Fibroblast of lung (primary cell): ENCODE measurements at regions not wholly inside any gene's neighbourhood (a gene's known extent, or its start where the extent isn't known, plus 50 kb on each side); places are given as distances from the start of the nearest gene placed in this dataset.

Source experiments
- DNase-seq, 2 donors: peaks; one replicate each; pipeline versions ENCODE4 v3.0.0 to v3.0.0-alpha.2; 2010; ENCODE audit warnings: low read depth in 2 of 2
- H2AFZ ChIP-seq: 2 replicates; pipeline ENCODE4 v1.5.1; 2012; ENCODE audit warnings: low read length, control low read depth, inconsistent platforms
- H3K27ac ChIP-seq: 2 replicates; pipeline ENCODE4 v1.5.1; 2011; ENCODE audit warnings: low read length, control low read depth; ENCODE audit not compliant: insufficient read depth
- H3K27me3 ChIP-seq: 2 replicates; pipeline ENCODE4 v1.5.1; 2011; ENCODE audit warnings: mild to moderate bottlenecking, low read length; ENCODE audit not compliant: control insufficient read depth, insufficient read depth
- H3K36me3 ChIP-seq: 2 replicates; pipeline ENCODE4 v1.5.1; 2011; ENCODE audit warnings: low read length; ENCODE audit not compliant: control insufficient read depth, insufficient read depth
- H3K4me1 ChIP-seq: 2 replicates; pipeline ENCODE4 v1.5.1; 2011; ENCODE audit warnings: low read length; ENCODE audit not compliant: control insufficient read depth, insufficient read depth; ENCODE audit errors: extremely low read depth
- H3K4me2 ChIP-seq: 2 replicates; pipeline ENCODE4 v1.5.1; 2011; ENCODE audit warnings: low read length, control low read depth; ENCODE audit not compliant: insufficient read depth; ENCODE audit errors: extremely low read depth
- H3K4me3 ChIP-seq, 4 experiments: fragments of 200-600 bp in 1 of 4; sonication (generic) in 1 of 4; replicated peaks in 1 of 4; 2 replicates each; pipeline ENCODE4 v1.5.1; 2011 to 2016; ENCODE audit warnings: low read length in 4 of 4, low read depth in 3 of 4, mild to moderate bottlenecking in 3 of 4, control low read depth in 2 of 4, inconsistent platforms in 1 of 4, mixed read lengths in 1 of 4; ENCODE audit not compliant: insufficient read depth in 1 of 4; ENCODE audit errors: control extremely low read depth in 1 of 4
- H3K79me2 ChIP-seq: 2 replicates; pipeline ENCODE4 v1.5.1; 2012; ENCODE audit warnings: mild to moderate bottlenecking, low read length, inconsistent platforms; ENCODE audit not compliant: control insufficient read depth, insufficient read depth
- H3K9ac ChIP-seq: 2 replicates; pipeline ENCODE4 v1.5.1; 2011; ENCODE audit warnings: mild to moderate bottlenecking, low read length, control low read depth; ENCODE audit not compliant: insufficient read depth
- H3K9me3 ChIP-seq: 2 replicates; pipeline ENCODE4 v1.5.1; 2012; ENCODE audit warnings: low read depth, low read length; ENCODE audit not compliant: control insufficient read depth, insufficient read depth
- H4K20me1 ChIP-seq: 2 replicates; pipeline ENCODE4 v1.5.1; 2011; ENCODE audit warnings: low read length; ENCODE audit not compliant: control insufficient read depth, insufficient read depth; ENCODE audit errors: extremely low read depth
- EZH2 ChIP-seq: IDR thresholded peaks from 2 replicates; pipeline ENCODE4 v1.5.1; 2012; ENCODE audit warnings: low read length, control low read depth, mild to moderate bottlenecking; ENCODE audit errors: missing control alignments
- TF ChIP-seq, protein P1 (sequence below), 2 donors: IDR thresholded peaks in 1 of 2; conservative IDR thresholded peaks in 1 of 2; 1 replicate in 1 of 2; 2 replicates in 1 of 2; pipeline ENCODE4 v1.5.1; 2011 to 2012; ENCODE audit warnings: low read length in 2 of 2, control low read depth in 1 of 2, inconsistent platforms in 1 of 2, low read depth in 1 of 2, mild to moderate bottlenecking in 1 of 2

DNA sequence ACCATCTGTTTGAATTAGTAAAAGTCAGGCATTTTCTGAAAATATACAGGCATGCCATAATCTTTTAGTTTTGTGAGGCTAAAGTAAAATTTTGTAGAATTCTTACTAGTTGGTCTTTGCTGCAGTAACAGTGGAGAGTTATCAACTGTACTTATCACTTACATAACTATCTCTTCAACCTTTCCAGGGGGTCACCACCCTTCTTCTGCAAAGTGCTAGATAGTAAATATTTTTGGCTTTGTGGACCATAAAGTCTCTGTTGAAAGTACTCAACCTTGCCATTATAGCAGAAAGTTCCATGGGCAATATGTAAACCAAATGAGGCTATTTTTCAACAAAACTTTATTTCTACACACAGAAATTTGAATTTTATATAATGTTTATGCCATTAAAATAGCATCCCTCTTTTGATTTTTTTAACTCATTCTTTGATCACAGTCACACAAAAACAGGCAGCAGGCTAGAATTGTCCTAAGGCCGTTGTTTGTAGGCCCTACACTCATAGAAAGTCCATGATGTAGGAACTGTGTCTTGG is 59.5 kb upstream of the KLF6 start:
- Histone ChIP-seq H4K20me1 (no peaks in the 10 kb centered on the region), H3K4me1 (peaks cover 11% of the 10 kb centered on the region), H3K4me3 (no peak overlapping the region), H3K36me3 (no peaks in the 10 kb centered on the region), H3K27me3 (no peaks in the 10 kb centered on the region), H3K9ac (no peak overlapping the region), H3K9me3 (no peaks in the 10 kb centered on the region), H2AFZ (no peak overlapping the region), H3K4me2 (no peak overlapping the region), H3K27ac (no peak overlapping the region), H3K79me2 (no peaks in the 10 kb centered on the region)
- TF ChIP-seq, protein P1, sequence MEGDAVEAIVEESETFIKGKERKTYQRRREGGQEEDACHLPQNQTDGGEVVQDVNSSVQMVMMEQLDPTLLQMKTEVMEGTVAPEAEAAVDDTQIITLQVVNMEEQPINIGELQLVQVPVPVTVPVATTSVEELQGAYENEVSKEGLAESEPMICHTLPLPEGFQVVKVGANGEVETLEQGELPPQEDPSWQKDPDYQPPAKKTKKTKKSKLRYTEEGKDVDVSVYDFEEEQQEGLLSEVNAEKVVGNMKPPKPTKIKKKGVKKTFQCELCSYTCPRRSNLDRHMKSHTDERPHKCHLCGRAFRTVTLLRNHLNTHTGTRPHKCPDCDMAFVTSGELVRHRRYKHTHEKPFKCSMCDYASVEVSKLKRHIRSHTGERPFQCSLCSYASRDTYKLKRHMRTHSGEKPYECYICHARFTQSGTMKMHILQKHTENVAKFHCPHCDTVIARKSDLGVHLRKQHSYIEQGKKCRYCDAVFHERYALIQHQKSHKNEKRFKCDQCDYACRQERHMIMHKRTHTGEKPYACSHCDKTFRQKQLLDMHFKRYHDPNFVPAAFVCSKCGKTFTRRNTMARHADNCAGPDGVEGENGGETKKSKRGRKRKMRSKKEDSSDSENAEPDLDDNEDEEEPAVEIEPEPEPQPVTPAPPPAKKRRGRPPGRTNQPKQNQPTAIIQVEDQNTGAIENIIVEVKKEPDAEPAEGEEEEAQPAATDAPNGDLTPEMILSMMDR (conservative IDR thresholded peaks at IDR 0.05 in 1 of 2, IDR thresholded peaks at IDR 0.05 in 1 of 2; ENCODE audit: low read depth in 1 of 2, low read length in 2 of 2): no peak
- no peak for TF ChIP-seq EZH2
- no peak for DNase-seq

DNA sequence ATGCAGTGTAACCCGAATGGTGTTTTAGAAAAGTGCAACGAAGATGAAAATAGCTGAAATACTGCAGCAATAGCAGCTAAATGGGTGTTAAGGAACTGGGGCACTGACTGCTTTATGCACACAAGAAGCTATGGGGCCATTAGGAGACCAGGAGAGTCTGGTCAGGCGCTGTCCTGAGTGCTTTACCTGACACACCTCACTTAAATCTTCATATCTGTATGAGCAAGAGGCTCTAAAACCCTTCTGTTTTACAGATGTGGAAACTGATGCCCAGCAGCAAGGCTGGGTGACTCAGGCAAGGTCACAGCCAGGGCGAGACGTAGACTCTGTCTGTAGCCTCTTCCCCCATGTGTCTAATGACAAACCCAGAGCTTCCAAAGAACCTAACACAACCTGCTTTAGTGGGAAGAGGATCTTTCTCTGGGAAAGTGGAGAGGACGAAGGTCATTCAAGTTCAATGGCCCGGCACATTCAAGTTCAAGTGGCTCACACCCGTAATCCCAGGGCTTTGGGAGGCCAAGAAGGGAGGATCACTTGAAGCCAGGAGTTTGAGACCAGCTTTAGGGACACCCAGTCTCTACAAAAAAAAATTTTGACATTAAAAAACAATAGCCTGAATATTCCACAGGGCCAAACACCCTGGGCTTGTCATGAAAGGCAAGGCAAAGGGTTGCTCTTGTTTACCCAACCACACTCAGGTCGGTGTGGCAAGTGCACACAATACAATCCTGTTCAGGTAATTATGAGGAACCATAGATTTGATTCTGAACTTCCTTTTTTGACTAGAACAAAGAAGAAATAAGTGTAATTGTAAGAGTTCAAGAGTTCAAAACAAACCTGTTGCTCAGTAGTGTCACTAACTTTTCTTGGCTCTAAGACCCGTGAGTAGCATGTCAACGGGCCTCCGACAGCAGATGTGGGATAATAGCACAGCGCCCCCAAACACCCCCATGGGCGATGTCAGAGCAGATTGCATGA is 53.7 kb upstream of the KLF6 start:
- H3K36me3 ChIP-seq: no peaks in the 10 kb centered on the region
- no peak overlapping the region for H3K4me3 ChIP-seq
- no peak overlapping the region for H3K9ac ChIP-seq
- no peaks in the 10 kb centered on the region for H3K79me2 ChIP-seq
- DNase-seq: peak in 1 of 2 donors; percentile 44
- no peak overlapping the region for H2AFZ ChIP-seq
- no peaks in the 10 kb centered on the region for H3K4me1 ChIP-seq
- TF ChIP-seq, protein P1 (conservative IDR thresholded peaks at IDR 0.05 in 1 of 2, IDR thresholded peaks at IDR 0.05 in 1 of 2; ENCODE audit: low read depth in 1 of 2, low read length in 2 of 2): no peak
- TF ChIP-seq EZH2: no peak
- H3K9me3 ChIP-seq: no peaks in the 10 kb centered on the region
- no peaks in the 10 kb centered on the region for H4K20me1 ChIP-seq
- no peak overlapping the region for H3K27ac ChIP-seq
- H3K27me3 ChIP-seq: no peaks in the 10 kb centered on the region
- H3K4me2 ChIP-seq: no peak overlapping the region

DNA sequence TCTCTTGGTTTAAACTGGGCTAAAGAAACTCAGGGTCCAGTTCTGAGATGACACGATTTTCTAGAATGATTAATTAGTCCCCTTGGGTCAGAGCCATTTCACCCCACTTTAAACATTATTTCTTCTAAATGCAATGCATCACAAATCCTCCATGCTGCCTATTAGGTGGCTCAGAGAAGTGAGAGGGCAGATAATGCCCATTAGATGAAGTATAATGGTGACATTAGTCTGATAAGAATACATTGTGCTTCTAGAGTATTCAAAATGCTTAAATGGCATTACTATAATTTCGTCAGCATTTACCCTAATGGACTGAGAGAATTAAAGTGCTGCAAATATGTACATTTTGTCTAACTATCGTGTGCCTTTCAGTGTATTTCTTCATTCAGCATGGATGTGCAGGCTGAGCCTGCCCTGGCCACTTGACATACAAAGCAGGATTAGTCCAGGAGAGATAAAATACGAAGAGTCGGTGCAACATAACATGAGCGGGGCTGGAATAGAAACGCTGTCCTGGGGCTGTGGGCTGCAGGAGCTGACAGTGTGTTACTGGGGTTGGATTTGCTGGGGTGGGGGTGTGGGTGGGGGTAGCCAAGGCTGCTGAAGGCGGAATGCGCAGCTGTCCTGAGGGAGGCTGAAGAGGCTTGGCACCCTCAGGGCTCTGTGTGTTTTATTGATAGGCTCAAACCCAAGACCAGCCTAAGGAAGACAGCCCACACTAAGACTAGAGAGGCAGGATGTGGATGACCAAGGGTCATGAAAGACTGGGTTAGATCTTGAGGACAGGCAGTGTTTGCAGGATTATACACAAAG is 52.8 kb upstream of the KLF6 start:
- Histone ChIP-seq H3K27ac (no peak overlapping the region), H3K36me3 (no peaks in the 10 kb centered on the region), H3K79me2 (no peaks in the 10 kb centered on the region), H3K4me1 (no peaks in the 10 kb centered on the region), H3K9me3 (no peaks in the 10 kb centered on the region), H3K9ac (no peak overlapping the region), H3K4me3 (no peak overlapping the region), H3K27me3 (no peaks in the 10 kb centered on the region), H4K20me1 (no peaks in the 10 kb centered on the region), H2AFZ (no peak overlapping the region), H3K4me2 (no peak overlapping the region)
- no peak for DNase-seq
- TF ChIP-seq EZH2: no peak
